Testis (tissue), 2 donors: ENCODE measurements at regions not wholly inside any gene's neighbourhood (a gene's known extent, or its start where the extent isn't known, plus 50 kb on each side); places are given as distances from the start of the nearest gene placed in this dataset.

Source experiments
- POLR2A ChIP-seq: fragments of 450-650 bp; IDR thresholded peaks from one replicate; pipeline ENCODE4 v1.6.1; 2017; ENCODE audit warnings: antibody characterized with exemption, mild to moderate bottlenecking, moderate library complexity
- TF ChIP-seq, protein P1 (sequence below), 3 experiments: fragments of 450-650 bp in 2 of 3; fragments of 200-600 bp in 1 of 3; sonication (generic) in 1 of 3; IDR thresholded peaks; one replicate each; pipeline ENCODE4 v1.5.1; 2016 to 2019; ENCODE audit warnings: antibody characterized with exemption in 3 of 3, mild to moderate bottlenecking in 2 of 3, moderate library complexity in 1 of 3

DNA sequence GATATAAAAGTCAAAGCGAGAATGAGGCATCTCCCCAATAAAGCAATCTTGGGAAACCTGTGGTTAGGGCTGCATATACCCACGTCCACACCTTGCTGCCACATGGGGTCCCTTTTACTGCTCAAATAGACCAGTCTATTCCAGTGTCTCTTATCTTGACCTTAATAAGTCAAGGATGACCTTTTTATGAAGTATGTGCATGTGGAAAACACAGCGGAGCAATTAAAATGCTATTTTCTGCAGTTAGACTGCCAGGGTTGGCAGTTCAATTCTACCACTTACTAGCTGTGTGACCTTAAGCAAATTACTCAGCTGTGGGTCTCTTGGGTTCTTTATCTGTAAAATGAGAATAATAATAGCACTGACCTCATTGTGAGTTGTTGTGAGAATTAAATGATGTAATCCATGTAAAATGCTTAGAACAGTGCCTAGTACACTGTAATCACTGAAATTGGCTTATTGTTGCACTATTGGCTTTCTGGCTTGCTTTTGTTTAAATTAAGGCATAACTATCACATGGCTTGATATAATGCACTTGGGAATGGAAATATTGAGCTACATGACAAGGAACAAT, 67.8 kb upstream of the HSPB3 start:
- TF ChIP-seq, protein P1, sequence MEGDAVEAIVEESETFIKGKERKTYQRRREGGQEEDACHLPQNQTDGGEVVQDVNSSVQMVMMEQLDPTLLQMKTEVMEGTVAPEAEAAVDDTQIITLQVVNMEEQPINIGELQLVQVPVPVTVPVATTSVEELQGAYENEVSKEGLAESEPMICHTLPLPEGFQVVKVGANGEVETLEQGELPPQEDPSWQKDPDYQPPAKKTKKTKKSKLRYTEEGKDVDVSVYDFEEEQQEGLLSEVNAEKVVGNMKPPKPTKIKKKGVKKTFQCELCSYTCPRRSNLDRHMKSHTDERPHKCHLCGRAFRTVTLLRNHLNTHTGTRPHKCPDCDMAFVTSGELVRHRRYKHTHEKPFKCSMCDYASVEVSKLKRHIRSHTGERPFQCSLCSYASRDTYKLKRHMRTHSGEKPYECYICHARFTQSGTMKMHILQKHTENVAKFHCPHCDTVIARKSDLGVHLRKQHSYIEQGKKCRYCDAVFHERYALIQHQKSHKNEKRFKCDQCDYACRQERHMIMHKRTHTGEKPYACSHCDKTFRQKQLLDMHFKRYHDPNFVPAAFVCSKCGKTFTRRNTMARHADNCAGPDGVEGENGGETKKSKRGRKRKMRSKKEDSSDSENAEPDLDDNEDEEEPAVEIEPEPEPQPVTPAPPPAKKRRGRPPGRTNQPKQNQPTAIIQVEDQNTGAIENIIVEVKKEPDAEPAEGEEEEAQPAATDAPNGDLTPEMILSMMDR (IDR thresholded peaks at IDR 0.05) = no peak
- TF ChIP-seq POLR2A = no peak
